ENCODE measurements at regions not wholly inside any gene's neighbourhood (a gene's known extent, or its start where the extent isn't known, plus 50 kb on each side); places are given as distances from the start of the nearest gene placed in this dataset.

DNA sequence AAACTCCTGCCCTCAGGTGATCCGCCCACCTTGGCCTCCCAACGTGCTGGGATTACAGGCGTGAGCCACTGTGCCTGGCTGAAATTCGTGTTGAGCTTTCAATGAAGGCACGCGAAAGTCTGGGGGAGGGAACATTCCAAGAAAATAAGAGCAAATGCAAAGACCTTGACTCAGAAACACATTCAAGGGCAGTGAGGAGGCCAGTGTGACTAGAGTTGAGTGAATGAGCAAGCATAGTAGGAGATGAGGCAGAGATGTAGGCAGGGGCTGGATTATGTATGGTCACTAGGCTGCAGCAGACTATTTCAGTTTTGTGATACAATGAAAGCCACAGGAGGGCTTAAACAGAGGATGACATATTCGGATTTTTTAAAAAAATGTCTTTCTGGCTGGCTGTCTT lies 67.0 kb downstream of the SCN11A start:
- H3K36me3 ChIP-seq = no peaks in the 10 kb centered on the region
- no peak overlapping the region for H3K27ac ChIP-seq
- no peak overlapping the region for H3K4me3 ChIP-seq
- intact Hi-C loops (cut with DNase I) = no loop called here
- H3K9me3 ChIP-seq = no peaks in the 10 kb centered on the region
- H3K27me3 ChIP-seq = no peaks in the 10 kb centered on the region
- no peaks in the 10 kb centered on the region for H3K4me1 ChIP-seq
- TF ChIP-seq, protein P1, sequence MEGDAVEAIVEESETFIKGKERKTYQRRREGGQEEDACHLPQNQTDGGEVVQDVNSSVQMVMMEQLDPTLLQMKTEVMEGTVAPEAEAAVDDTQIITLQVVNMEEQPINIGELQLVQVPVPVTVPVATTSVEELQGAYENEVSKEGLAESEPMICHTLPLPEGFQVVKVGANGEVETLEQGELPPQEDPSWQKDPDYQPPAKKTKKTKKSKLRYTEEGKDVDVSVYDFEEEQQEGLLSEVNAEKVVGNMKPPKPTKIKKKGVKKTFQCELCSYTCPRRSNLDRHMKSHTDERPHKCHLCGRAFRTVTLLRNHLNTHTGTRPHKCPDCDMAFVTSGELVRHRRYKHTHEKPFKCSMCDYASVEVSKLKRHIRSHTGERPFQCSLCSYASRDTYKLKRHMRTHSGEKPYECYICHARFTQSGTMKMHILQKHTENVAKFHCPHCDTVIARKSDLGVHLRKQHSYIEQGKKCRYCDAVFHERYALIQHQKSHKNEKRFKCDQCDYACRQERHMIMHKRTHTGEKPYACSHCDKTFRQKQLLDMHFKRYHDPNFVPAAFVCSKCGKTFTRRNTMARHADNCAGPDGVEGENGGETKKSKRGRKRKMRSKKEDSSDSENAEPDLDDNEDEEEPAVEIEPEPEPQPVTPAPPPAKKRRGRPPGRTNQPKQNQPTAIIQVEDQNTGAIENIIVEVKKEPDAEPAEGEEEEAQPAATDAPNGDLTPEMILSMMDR (IDR thresholded peaks at IDR 0.05) = no peak
- no peak for DNase-seq (ENCODE audit: low spot score in 2 of 2)

DNA sequence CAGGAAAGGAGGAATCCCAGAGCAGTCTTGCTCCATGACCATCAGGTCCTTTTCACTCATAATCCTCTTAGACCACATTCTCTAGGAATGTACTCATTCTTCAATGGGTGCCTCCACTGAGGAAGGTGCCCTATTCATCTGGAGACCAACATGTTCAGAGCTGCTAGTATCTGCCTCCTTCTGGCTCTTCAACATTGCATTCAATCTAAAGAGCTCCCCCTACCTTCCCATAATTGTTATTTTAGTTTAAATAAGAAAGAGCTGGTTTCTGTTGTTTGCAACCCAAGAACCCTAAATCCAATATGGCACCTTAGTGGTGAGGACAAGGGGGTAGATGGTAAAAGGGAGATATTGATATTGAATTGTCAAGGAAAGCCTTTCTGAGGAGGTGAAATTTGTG lies 67.6 kb downstream of the SCN11A start:
- no peaks in the 10 kb centered on the region for H3K36me3 ChIP-seq

GRCh38 chr3:38980938-38981337 lies 70.8 kb downstream of the SCN11A start:
- Histone ChIP-seq H3K4me1 (no peaks in the 10 kb centered on the region), H3K36me3 (no peaks in the 10 kb centered on the region), H3K4me3 (no peak overlapping the region), H3K27ac (no peak overlapping the region), H3K9me3 (no peaks in the 10 kb centered on the region), H3K27me3 (no peaks in the 10 kb centered on the region)
- TF ChIP-seq, protein P1 (IDR thresholded peaks at IDR 0.05) = no peak
- DNase-seq (ENCODE audit: low spot score in 2 of 2) = no peak
- intact Hi-C loops (cut with DNase I) = no loop called here

More for the DNA sequence above, 67.6 kb downstream of the SCN11A start:
- H3K4me3 ChIP-seq = no peak overlapping the region
- intact Hi-C loops (cut with DNase I) = no loop called here
- DNase-seq (ENCODE audit: low spot score in 2 of 2) = no peak
- no peaks in the 10 kb centered on the region for H3K9me3 ChIP-seq
- no peaks in the 10 kb centered on the region for H3K4me1 ChIP-seq
- H3K27me3 ChIP-seq = no peaks in the 10 kb centered on the region
- TF ChIP-seq, protein P1 (IDR thresholded peaks at IDR 0.05) = no peak
- no peak overlapping the region for H3K27ac ChIP-seq

GRCh38 chr3:38978729-38979128 lies 73.0 kb downstream of the SCN11A start:
- TF ChIP-seq, protein P1 (IDR thresholded peaks at IDR 0.05) = no peak
- no peak overlapping the region for H3K27ac ChIP-seq
- intact Hi-C loops (cut with DNase I) = no loop called here
- H3K36me3 ChIP-seq = no peaks in the 10 kb centered on the region
- no peak for DNase-seq (ENCODE audit: low spot score in 2 of 2)
- H3K9me3 ChIP-seq = no peaks in the 10 kb centered on the region
- H3K27me3 ChIP-seq = no peaks in the 10 kb centered on the region
- H3K4me1 ChIP-seq = no peaks in the 10 kb centered on the region
- no peak overlapping the region for H3K4me3 ChIP-seq

GRCh38 chr3:38970851-38971638 lies 80.7 kb downstream of the SCN11A start:
- no peaks in the 10 kb centered on the region for H3K36me3 ChIP-seq
- H3K4me3 ChIP-seq = no peak overlapping the region
- DNase-seq (ENCODE audit: low spot score in 2 of 2) = no peak
- H3K4me1 ChIP-seq = no peaks in the 10 kb centered on the region
- H3K27me3 ChIP-seq = no peaks in the 10 kb centered on the region
- intact Hi-C loops (cut with DNase I) = no loop called here
- H3K27ac ChIP-seq = no peak overlapping the region
- no peaks in the 10 kb centered on the region for H3K9me3 ChIP-seq
- TF ChIP-seq, protein P1 (IDR thresholded peaks at IDR 0.05) = no peak
